GM12878 (cell line): ENCODE measurements at regions not wholly inside any gene's neighbourhood (a gene's known extent, or its start where the extent isn't known, plus 50 kb on each side); places are given as distances from the start of the nearest gene placed in this dataset.

ENCODE experiments used
- ATF3 ChIP-seq: IDR thresholded peaks from 2 replicates; pipeline ENCODE4 v1.6.1; 2011; ENCODE audit warnings: low read depth, mild to moderate bottlenecking, low read length, moderate library complexity, borderline replicate concordance; ENCODE audit errors: extremely low read depth
- CTCF ChIP-seq, 3 experiments: IDR thresholded peaks in 2 of 3; conservative IDR thresholded peaks in 1 of 3; 2 replicates each; pipeline ENCODE4 v1.5.1; 2011; ENCODE audit warnings: low read depth in 3 of 3, low read length in 3 of 3, mild to moderate bottlenecking in 3 of 3, control low read depth in 2 of 3, moderate library complexity in 2 of 3, inconsistent platforms in 1 of 3, mixed read lengths in 1 of 3; ENCODE audit not compliant: control insufficient read depth in 2 of 3, insufficient read depth in 1 of 3; ENCODE audit errors: extremely low read depth in 1 of 3
- MAX ChIP-seq: IDR thresholded peaks from 2 replicates; pipeline ENCODE4 v1.6.1; 2012; ENCODE audit warnings: low read depth, low read length, improper control_type of control experiment
- NR2C2 ChIP-seq: IDR thresholded peaks from 2 replicates; pipeline ENCODE4 v1.6.1; 2011; ENCODE audit warnings: borderline replicate concordance, low read depth; ENCODE audit not compliant: control insufficient read depth, insufficient read length
- SMC3 ChIP-seq: IDR thresholded peaks from 2 replicates; pipeline ENCODE4 v1.6.1; 2011; ENCODE audit warnings: low read length, improper control_type of control experiment, borderline replicate concordance
- TARDBP ChIP-seq: IDR thresholded peaks from 2 replicates; pipeline ENCODE4 v1.6.1; 2016; ENCODE audit warnings: borderline replicate concordance

- TF ChIP-seq CTCF (IDR thresholded peaks at IDR 0.05 in 2 of 3, conservative IDR thresholded peaks at IDR 0.05 in 1 of 3; ENCODE audit: control insufficient read depth in 2 of 3, extremely low read depth in 1 of 3, insufficient read depth in 1 of 3, low read depth in 3 of 3, low read length in 3 of 3) (no peak), SMC3 (no peak), ATF3 (no peak), TARDBP (no peak), MAX (no peak), NR2C2 (no peak)
These were observed 193.4 kb upstream of the BLID start for GRCh38 chr11:122309262-122309925.
